RWPE1 (cell line): ENCODE measurements at regions not wholly inside any gene's neighbourhood (a gene's known extent, or its start where the extent isn't known, plus 50 kb on each side); places are given as distances from the start of the nearest gene placed in this dataset.

Experiments used
- CTCF ChIA-PET: fragments of 350-600 bp; sonication (Branson Sonifier 250); formaldehyde crosslinking; extraction: SDS; loops from one replicate; lab custom pipeline; 2021; lab: Yijun Ruan, JAX
- POLR2A ChIA-PET: fragments of 400-600 bp; formaldehyde crosslinking; extraction: SDS; loops from one replicate; lab custom pipeline; 2020; ENCODE audit warnings: antibody characterized with exemption; ENCODE audit not compliant: low non-redundant PET; lab: Yijun Ruan, JAX
- DNase-seq: peaks from one replicate; pipeline ENCODE4 v3.0.0; 2012; ENCODE audit warnings: low spot score
- H3K27ac ChIP-seq: fragments of 450-650 bp; 2 replicates; pipeline ENCODE4 v1.5.1; 2017
- CTCF ChIP-seq: fragments of 450-650 bp; conservative IDR thresholded peaks from 2 replicates; pipeline ENCODE4 v1.5.1; 2017; ENCODE audit warnings: low read depth, mild to moderate bottlenecking

- no peak for DNase-seq
- no peak overlapping the region for H3K27ac ChIP-seq
- CTCF ChIA-PET = no interaction called here
- POLR2A ChIA-PET = no interaction called here
- no peak for TF ChIP-seq CTCF
Measured at GRCh38 chr9:81877047-81877446, 51.2 kb upstream of the SPATA31D4 start.
